GM20000 (cell line): ENCODE measurements at regions not wholly inside any gene's neighbourhood (a gene's known extent, or its start where the extent isn't known, plus 50 kb on each side); places are given as distances from the start of the nearest gene placed in this dataset.

Experiments
- DNase-seq: peaks from one replicate; pipeline ENCODE4 v3.0.0; 2012; ENCODE audit warnings: low spot score
- CTCF ChIP-seq: IDR thresholded peaks from 2 replicates; pipeline ENCODE4 v1.5.1; 2012; ENCODE audit warnings: mild to moderate bottlenecking, control low read depth; ENCODE audit errors: extremely low read depth, missing control alignments

- no peak for TF ChIP-seq CTCF
- no peak for DNase-seq
These were observed 279.2 kb downstream of the EDEM1 start for GRCh38 chr3:5466717-5467116.

- no peak for TF ChIP-seq CTCF
These were observed 286.0 kb downstream of the EDEM1 start for GRCh38 chr3:5473471-5473870.

GRCh38 chr3:5476403-5476802 is 288.9 kb downstream of the EDEM1 start:
- DNase-seq: no peak
- TF ChIP-seq CTCF: no peak

More at GRCh38 chr3:5473471-5473870, 286.0 kb downstream of the EDEM1 start:
- DNase-seq: no peak

GRCh38 chr3:5479229-5479799 is 291.8 kb downstream of the EDEM1 start:
- TF ChIP-seq CTCF: no peak
- DNase-seq: no peak

GRCh38 chr3:5480190-5480589 is 292.7 kb downstream of the EDEM1 start:
- TF ChIP-seq CTCF: no peak
- no peak for DNase-seq

GRCh38 chr3:5485427-5485826 is 297.9 kb downstream of the EDEM1 start:
- no peak for TF ChIP-seq CTCF
- DNase-seq: no peak

GRCh38 chr3:5488771-5489170 is 301.3 kb downstream of the EDEM1 start:
- DNase-seq: no peak
- TF ChIP-seq CTCF: no peak
